HFFc6 (cell line): ENCODE measurements at regions not wholly inside any gene's neighbourhood (a gene's known extent, or its start where the extent isn't known, plus 50 kb on each side); places are given as distances from the start of the nearest gene placed in this dataset.

ENCODE experiments used
- DNase-seq: peaks from one replicate; pipeline ENCODE4 v3.0.0-alpha.2; 2018
- H3K27ac Mint-ChIP-seq: 2 replicates; pipeline ENCODE4 v1.8.0; 2020; ENCODE audit warnings: mild to moderate bottlenecking, mixed read lengths
- H3K27me3 Mint-ChIP-seq: 2 replicates; pipeline ENCODE4 v1.8.0; 2021; ENCODE audit warnings: mild to moderate bottlenecking, moderate library complexity, mixed read lengths; ENCODE audit not compliant: insufficient read depth
- H3K36me3 Mint-ChIP-seq: 2 replicates; pipeline ENCODE4 v1.8.0; 2021; ENCODE audit warnings: low read depth, mixed read lengths
- H3K4me1 Mint-ChIP-seq: 2 replicates; pipeline ENCODE4 v1.8.0; 2020; ENCODE audit warnings: low read depth, mixed read lengths
- H3K4me3 Mint-ChIP-seq: 2 replicates; pipeline ENCODE4 v1.8.0; 2020; ENCODE audit warnings: mild to moderate bottlenecking, moderate library complexity, mixed read lengths
- H3K9me3 Mint-ChIP-seq: 2 replicates; pipeline ENCODE4 v1.8.0; 2020; ENCODE audit warnings: mild to moderate bottlenecking, mixed read lengths
- TF ChIP-seq, protein P1 (sequence below): fragments of 200-600 bp; sonication (generic); IDR thresholded peaks from 2 replicates; pipeline ENCODE4 v1.5.0; 2021; ENCODE audit warnings: antibody characterized with exemption, mild to moderate bottlenecking

DNA sequence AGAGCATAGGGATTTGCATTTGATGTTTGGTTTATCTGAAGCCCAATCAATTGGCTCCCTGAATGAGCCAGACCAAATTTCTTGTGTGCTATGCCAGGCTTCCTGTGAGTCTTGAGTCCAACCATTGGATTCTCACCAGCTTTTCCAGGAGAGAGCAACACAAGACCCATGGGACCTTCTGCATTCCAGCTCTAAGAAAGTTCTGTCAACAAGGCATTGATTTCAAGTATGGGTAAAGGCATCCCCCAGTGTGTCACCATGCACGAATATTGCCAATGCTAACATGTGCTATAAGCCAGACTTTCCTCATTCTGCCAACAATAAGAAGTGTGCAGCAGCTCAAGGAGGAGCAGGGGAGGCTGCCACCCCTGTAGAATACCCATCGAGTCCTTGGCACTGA lies 266.6 kb downstream of the ETAA1 start:
- no peak for DNase-seq

GRCh38 chr2:67666386-67667053 lies 269.4 kb downstream of the ETAA1 start:
- Mint-ChIP-seq H3K9me3 (no peaks in the 10 kb centered on the region), H3K27me3 (no peaks in the 10 kb centered on the region; the same call in 1 of the 2 replicates), H3K27ac (no peak overlapping the region), H3K36me3 (no peaks in the 10 kb centered on the region), H3K4me3 (no peak overlapping the region), H3K4me1 (peaks cover 9% of the 10 kb centered on the region)
- DNase-seq, result no peak
- TF ChIP-seq, protein P1, sequence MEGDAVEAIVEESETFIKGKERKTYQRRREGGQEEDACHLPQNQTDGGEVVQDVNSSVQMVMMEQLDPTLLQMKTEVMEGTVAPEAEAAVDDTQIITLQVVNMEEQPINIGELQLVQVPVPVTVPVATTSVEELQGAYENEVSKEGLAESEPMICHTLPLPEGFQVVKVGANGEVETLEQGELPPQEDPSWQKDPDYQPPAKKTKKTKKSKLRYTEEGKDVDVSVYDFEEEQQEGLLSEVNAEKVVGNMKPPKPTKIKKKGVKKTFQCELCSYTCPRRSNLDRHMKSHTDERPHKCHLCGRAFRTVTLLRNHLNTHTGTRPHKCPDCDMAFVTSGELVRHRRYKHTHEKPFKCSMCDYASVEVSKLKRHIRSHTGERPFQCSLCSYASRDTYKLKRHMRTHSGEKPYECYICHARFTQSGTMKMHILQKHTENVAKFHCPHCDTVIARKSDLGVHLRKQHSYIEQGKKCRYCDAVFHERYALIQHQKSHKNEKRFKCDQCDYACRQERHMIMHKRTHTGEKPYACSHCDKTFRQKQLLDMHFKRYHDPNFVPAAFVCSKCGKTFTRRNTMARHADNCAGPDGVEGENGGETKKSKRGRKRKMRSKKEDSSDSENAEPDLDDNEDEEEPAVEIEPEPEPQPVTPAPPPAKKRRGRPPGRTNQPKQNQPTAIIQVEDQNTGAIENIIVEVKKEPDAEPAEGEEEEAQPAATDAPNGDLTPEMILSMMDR, result no peak

More for the DNA sequence above, 266.6 kb downstream of the ETAA1 start:
- H3K9me3 Mint-ChIP-seq, result peaks cover 7% of the 10 kb centered on the region; the same call in 1 of the 2 replicates
- H3K36me3 Mint-ChIP-seq, result peaks cover 14% of the 10 kb centered on the region
- no peaks in the 10 kb centered on the region; the same call in 1 of the 2 replicates for H3K27me3 Mint-ChIP-seq
- no peak overlapping the region for H3K4me3 Mint-ChIP-seq
- H3K27ac Mint-ChIP-seq, result no peak overlapping the region
- H3K4me1 Mint-ChIP-seq, result peaks cover 17% of the 10 kb centered on the region
- TF ChIP-seq, protein P1, result no peak

- no peaks in the 10 kb centered on the region for H3K36me3 Mint-ChIP-seq
- H3K27me3 Mint-ChIP-seq, result no peaks in the 10 kb centered on the region; the same call in 1 of the 2 replicates
- peaks cover 9% of the 10 kb centered on the region for H3K4me1 Mint-ChIP-seq
- DNase-seq, result no peak
- H3K4me3 Mint-ChIP-seq, result no peak overlapping the region
- H3K27ac Mint-ChIP-seq, result no peak overlapping the region
- no peaks in the 10 kb centered on the region for H3K9me3 Mint-ChIP-seq
- TF ChIP-seq, protein P1, result no peak
Observed at GRCh38 chr2:67667054-67667908, 270.1 kb downstream of the ETAA1 start.

GRCh38 chr2:67668538-67668937 lies 271.4 kb downstream of the ETAA1 start:
- TF ChIP-seq, protein P1, result no peak
- peaks cover 9% of the 10 kb centered on the region for H3K4me1 Mint-ChIP-seq

GRCh38 chr2:67669168-67669567 lies 272.0 kb downstream of the ETAA1 start:
- Mint-ChIP-seq H3K27ac (no peak overlapping the region), H3K4me1 (peaks cover 9% of the 10 kb centered on the region), H3K36me3 (no peaks in the 10 kb centered on the region), H3K4me3 (no peak overlapping the region), H3K9me3 (no peaks in the 10 kb centered on the region), H3K27me3 (no peaks in the 10 kb centered on the region; the same call in 1 of the 2 replicates)
- DNase-seq, result no peak
- TF ChIP-seq, protein P1, result no peak

More at GRCh38 chr2:67668538-67668937, 271.4 kb downstream of the ETAA1 start:
- no peaks in the 10 kb centered on the region; the same call in 1 of the 2 replicates for H3K27me3 Mint-ChIP-seq
- no peaks in the 10 kb centered on the region for H3K9me3 Mint-ChIP-seq
- no peak for DNase-seq
- no peaks in the 10 kb centered on the region for H3K36me3 Mint-ChIP-seq
- H3K27ac Mint-ChIP-seq, result no peak overlapping the region
- H3K4me3 Mint-ChIP-seq, result no peak overlapping the region
